ENCODE measurements at regions not wholly inside any gene's neighbourhood (a gene's known extent, or its start where the extent isn't known, plus 50 kb on each side); places are given as distances from the start of the nearest gene placed in this dataset.
"Not testable (repeated sequence)": the region's sequence is repeated elsewhere in the genome, so short reads cannot be mapped to it uniquely, and the experiment has no call there.

DNA sequence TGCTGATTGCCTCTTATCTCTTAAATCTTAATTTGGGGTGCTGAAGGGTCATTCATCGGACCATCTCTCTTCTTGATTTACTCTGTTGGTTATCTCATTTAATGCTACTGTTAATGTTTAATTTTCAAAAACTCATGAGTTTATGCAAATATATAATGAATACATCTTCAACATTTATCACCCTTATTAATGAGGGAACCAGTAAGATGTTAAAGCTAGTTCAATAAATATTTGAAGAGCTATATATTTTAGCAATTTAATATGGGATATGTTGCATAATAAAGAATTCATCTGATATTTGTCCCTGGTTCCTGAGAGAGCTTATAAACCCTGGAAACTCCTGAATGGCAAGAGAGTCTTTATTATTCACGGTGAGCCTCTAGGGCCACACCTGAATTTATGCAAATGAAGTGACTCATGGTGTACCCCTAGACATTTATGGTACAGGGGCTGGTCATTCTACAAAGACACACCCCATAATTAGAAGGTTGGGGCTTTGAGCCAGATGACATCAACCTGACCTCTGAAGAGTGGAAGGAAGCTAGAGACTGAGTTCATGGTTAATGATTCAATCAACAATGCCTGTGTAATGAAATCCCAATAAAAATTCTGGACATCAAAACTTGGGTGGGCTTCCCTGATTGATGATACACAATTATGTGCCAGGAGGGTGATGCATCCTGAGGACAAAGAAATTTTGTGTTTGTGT, 339.5 kb upstream of the ZNF608 start:
- no peak for DNase-seq

GRCh38 chr5:125088522-125089105, 342.2 kb upstream of the ZNF608 start:
- DNase-seq = no peak

GRCh38 chr5:125092138-125092537, 345.7 kb upstream of the ZNF608 start:
- DNase-seq = not testable (repeated sequence)

- no peak for DNase-seq
Observed at GRCh38 chr5:125093776-125094175, 347.3 kb upstream of the ZNF608 start.

DNA sequence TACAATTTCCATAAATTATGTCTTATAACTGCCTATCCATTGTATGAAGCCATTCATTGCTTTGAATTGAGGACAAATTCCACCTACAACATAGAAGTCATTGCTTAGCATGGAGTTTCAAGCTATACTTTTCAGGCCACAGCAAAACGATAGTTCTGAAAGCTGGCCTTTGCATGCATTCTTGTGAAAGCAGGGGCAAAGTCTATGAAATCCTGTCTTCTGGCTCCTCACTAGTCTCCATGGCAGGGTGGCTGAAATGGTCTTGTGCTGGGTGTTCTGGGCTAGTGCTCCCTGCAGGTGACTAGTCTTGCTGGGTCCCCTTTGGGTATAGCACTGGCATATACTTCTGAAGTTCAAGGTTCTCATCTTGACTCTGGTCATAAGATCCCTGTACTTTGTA, 353.9 kb upstream of the ZNF608 start:
- DNase-seq = no peak

DNA sequence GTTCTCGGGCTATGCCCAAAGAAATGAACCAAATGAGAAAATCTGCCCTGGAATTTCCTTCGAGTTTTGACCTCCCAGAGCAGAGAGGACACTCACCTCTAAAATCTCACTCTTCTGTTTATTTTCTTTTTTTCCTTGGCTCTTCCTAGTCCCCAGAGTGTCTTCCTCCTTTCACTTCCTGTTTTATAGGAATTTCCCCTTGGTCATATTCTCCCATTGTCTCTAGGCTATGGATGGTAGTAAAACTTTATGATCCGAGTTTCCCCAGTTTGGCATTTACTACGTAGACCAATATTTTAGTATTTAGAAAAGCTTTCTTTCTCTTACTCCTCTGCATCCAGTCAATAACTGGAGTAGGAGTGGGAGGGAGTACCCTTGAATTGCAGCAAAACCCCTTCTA, 354.5 kb upstream of the ZNF608 start:
- DNase-seq = no peak

DNA sequence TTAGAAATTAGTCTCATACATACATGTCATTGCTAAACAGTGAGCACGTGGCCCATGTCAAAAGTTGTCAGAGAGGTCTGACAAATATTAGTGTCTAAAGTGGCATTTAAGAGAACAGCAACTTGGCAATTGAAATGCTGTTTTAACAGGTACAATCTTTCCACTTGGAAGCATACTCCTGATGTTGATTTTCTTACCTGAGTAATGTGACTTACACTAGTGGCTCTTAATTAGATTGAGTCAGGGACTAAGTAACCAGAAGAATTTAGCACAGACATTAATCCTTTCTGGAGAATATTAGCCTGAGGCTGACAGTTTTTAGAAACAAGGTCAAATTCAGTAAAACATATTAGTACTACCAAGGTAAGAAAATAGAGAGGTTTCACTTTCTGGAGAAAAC, 357.0 kb upstream of the ZNF608 start:
- no peak for DNase-seq

- no peak for DNase-seq
Observed at GRCh38 chr5:125106271-125106670, 359.8 kb upstream of the ZNF608 start.

GRCh38 chr5:125106881-125107280, 360.4 kb upstream of the ZNF608 start:
- DNase-seq = no peak

DNA sequence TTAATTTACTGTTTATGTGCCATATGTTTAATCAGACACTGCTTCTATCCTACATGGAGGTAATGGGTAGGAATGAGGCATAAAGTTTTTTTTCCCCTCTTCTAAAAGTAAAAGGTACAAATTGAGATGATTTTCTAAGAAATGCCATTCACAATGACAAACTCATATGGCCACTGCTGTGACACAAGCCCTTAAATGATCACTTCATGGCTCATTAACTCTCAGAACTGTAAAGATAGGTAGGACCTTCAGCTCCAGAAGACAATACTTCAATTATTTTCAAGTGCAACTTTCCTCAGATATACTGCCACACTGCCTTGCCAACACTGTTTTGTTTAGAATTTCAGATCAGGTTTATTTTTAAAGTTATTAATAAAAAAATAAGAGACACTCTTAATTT, 362.9 kb upstream of the ZNF608 start:
- DNase-seq = no peak

DNA sequence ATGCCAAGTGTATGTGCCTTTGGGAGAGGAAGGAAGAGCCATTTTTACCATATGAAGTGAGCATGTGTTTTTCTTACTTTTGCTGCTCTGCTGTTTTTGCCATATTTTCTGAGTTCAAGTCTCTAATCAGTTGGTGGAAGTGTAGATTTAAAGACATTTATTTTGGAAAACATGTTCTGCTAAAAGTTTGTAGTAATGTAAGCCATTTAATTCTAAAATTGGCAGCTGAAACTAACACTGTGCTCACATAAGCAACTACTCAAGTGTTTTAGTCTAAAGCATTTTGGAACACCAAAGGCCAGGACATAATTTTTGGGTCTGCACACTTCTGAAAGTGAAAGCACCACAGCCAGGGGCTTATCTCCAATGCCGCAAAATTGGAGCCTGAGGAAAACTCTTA, 363.4 kb upstream of the ZNF608 start:
- DNase-seq = no peak

DNA sequence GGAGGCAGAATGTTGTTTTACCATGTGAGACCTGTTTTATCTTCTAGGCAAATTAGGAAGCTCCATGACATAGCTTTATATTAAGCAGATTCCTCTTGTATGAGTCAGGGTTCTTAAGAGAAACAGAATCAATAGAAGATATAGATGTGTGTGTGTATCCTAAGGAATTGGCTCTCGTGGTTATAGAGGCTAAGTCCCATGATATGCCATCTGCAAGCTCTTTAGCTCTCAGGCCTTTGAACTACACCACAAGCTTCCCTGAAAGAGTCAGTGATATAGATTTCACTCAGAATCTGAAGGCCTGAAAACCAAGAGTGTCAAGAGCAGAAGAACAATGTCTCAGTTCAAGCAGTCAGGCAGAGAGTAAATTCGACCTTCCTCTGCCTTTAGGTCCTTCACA, 365.8 kb upstream of the ZNF608 start:
- no peak for DNase-seq

DNA sequence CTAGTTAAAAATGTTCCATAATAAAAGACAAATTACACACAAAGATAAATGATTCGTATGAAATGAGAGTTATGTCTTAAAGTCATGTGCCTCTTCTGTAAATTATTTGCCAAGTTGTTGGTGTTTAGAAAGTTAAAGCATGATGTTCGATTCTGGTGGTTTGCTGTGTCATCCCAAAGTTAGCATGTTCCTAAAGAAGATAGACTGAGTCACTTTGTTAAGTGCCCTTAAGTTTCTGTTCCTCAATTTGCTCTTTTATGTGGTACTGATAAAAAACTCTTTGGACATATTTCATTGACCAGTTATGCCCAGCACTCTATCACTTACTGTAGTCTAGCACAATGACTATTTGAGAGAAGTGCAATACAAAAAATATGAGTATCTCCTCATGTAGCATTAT, 366.9 kb upstream of the ZNF608 start:
- no peak for DNase-seq

- no peak for DNase-seq
Observed at GRCh38 chr5:125115195-125115525, 368.7 kb upstream of the ZNF608 start.

DNA sequence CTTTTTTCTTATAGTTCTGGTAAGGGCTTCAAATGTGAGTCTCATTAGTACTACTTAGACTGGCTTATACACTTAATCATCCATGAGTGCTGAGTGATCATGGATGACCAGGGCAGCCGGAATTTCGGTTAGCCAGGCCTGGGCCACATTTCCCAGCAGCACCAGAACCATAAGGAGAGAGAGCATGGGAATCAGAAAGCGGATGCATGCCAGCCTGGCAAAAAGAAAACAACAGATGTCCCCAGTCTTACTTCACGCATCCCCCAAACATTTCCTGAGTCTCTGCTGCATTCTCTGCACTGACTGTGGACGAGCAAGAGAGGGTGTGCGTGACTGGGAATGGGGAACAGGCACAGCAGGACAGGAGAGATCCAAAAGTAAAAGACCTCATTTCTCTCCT, 371.1 kb upstream of the ZNF608 start:
- no peak for DNase-seq

DNA sequence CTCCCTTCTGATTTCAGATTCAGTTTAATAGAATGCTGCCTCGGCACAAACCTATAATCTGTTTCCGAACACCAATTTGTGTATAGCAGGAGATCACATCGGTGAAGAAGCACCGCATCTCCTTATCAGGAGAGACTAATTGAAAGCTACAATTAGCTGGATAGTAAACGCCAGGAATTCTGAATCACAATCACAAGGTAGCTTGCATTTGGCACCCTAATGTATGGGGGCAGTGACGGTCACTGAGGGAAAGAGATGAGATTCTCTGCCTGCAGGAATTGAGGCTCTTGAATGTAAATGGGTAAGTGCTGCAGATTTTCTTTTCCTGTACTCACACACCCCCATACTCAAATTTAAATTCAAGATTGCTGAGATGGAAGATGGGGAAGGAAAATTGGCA, 373.6 kb upstream of the ZNF608 start:
- DNase-seq = no peak

- no peak for DNase-seq
Observed at GRCh38 chr5:125125031-125125823, 378.8 kb upstream of the ZNF608 start.

- no peak for DNase-seq
Observed at GRCh38 chr5:125126050-125126449, 379.6 kb upstream of the ZNF608 start.

GRCh38 chr5:125129151-125129806, 382.8 kb upstream of the ZNF608 start:
- no peak for DNase-seq

GRCh38 chr5:125130591-125130990, 384.2 kb upstream of the ZNF608 start:
- DNase-seq = no peak

GRCh38 chr5:125134216-125135081, 388.0 kb upstream of the ZNF608 start:
- no peak for DNase-seq

- DNase-seq = no peak
Observed at GRCh38 chr5:125137535-125137934, 391.1 kb upstream of the ZNF608 start.

Measured in left kidney (tissue), 1 donor.